Stomach (tissue), 8 donors: ENCODE measurements at regions not wholly inside any gene's neighbourhood (a gene's known extent, or its start where the extent isn't known, plus 50 kb on each side); places are given as distances from the start of the nearest gene placed in this dataset.

ENCODE experiments used
- DNase-seq, 2 donors: peaks; one replicate each; pipeline versions ENCODE4 v3.0.0 to v3.0.0-alpha.2; 2013 to 2019
- H3K27ac ChIP-seq, 5 donors: fragments of 200-600 bp in 4 of 5; sonication (generic) in 4 of 5; one replicate each; pipeline ENCODE4 v1.5.1; 2013 to 2019; ENCODE audit warnings: mild to moderate bottlenecking in 1 of 5, moderate library complexity in 1 of 5
- H3K27me3 ChIP-seq, 3 donors: fragments of 200-600 bp; sonication (generic); one replicate each; pipeline ENCODE4 v1.5.1; 2017 to 2019; ENCODE audit warnings: mixed run types in 1 of 3
- H3K36me3 ChIP-seq, 4 donors: fragments of 200-600 bp; sonication (generic); 1 replicate in 3 of 4; 2 replicates in 1 of 4; pipeline ENCODE4 v1.5.1; 2016 to 2019
- H3K4me1 ChIP-seq, 4 donors: fragments of 200-600 bp; sonication (generic); one replicate each; pipeline ENCODE4 v1.5.1; 2016 to 2019
- H3K4me3 ChIP-seq, 4 donors: fragments of 200-600 bp; sonication (generic) in 3 of 4; one replicate each; pipeline ENCODE4 v1.5.1; 2016 to 2019; ENCODE audit warnings: mild to moderate bottlenecking in 1 of 4
- H3K9me3 ChIP-seq, 4 donors: fragments of 200-600 bp; sonication (generic); one replicate each; pipeline ENCODE4 v1.5.1; 2016 to 2019
- EP300 ChIP-seq: sonication (generic); formaldehyde crosslinking; IDR thresholded peaks from one replicate; pipeline ENCODE4 v1.6.1; 2017; ENCODE audit warnings: antibody characterized with exemption
- POLR2A ChIP-seq, 4 donors: fragments of 450-650 bp; IDR thresholded peaks; one replicate each; pipeline ENCODE4 v1.6.1; 2016; ENCODE audit warnings: antibody characterized with exemption in 4 of 4, control low read depth in 2 of 4, mild to moderate bottlenecking in 1 of 4, moderate library complexity in 1 of 4
- POLR2AphosphoS5 ChIP-seq, 3 donors: sonication (generic); formaldehyde crosslinking; IDR thresholded peaks; one replicate each; pipeline ENCODE4 v1.6.1; 2016; ENCODE audit warnings: antibody characterized with exemption in 3 of 3
- WGBS, 5 donors: extraction: QIAGEN DNeasy Blood & Tissue Kit in 3 of 5; methylation state at CpG; one replicate each; pipeline versions ENCODE4 v1.1.5 to v1.1.7; 2013 to 2018; 5-methylcytosine and 5-hydroxymethylcytosine counted together
- intact Hi-C: fragments of 100-400 bp; cut with DNase I; formaldehyde crosslinking; loops from one replicate; pipeline ENCODE4 v1.15.1; 2023; ENCODE audit warnings: low total_unique reads
- TF ChIP-seq, protein P1 (sequence below), 7 experiments: fragments of 450-650 bp in 4 of 7; fragments of 200-600 bp in 3 of 7; sonication (generic) in 3 of 7; IDR thresholded peaks; one replicate each; pipeline ENCODE4 v1.5.1; 2016 to 2019; ENCODE audit warnings: antibody characterized with exemption in 7 of 7, control low read depth in 2 of 7, mild to moderate bottlenecking in 1 of 7
- donor health status: healthy with polysubstance abuse.
- donor health status: Bipolar disorder and iron deficiency.
- donor health status: healthy.

GRCh38 chr4:20454515-20454914 is 202.8 kb downstream of the SLIT2 start:
- intact Hi-C loops: no loop called here
- no peak for DNase-seq
- no peak overlapping the region for H3K4me3 ChIP-seq
- H3K4me1 ChIP-seq: no peaks in the 10 kb centered on the region
- H3K36me3 ChIP-seq: no peaks in the 10 kb centered on the region
- H3K9me3 ChIP-seq: no peaks in the 10 kb centered on the region
- WGBS, 5 donors: 88 to 98% (median 92%) methylated on average over 2 of the region's 2 CpGs
- no peaks in the 10 kb centered on the region for H3K27me3 ChIP-seq
- TF ChIP-seq, protein P1, sequence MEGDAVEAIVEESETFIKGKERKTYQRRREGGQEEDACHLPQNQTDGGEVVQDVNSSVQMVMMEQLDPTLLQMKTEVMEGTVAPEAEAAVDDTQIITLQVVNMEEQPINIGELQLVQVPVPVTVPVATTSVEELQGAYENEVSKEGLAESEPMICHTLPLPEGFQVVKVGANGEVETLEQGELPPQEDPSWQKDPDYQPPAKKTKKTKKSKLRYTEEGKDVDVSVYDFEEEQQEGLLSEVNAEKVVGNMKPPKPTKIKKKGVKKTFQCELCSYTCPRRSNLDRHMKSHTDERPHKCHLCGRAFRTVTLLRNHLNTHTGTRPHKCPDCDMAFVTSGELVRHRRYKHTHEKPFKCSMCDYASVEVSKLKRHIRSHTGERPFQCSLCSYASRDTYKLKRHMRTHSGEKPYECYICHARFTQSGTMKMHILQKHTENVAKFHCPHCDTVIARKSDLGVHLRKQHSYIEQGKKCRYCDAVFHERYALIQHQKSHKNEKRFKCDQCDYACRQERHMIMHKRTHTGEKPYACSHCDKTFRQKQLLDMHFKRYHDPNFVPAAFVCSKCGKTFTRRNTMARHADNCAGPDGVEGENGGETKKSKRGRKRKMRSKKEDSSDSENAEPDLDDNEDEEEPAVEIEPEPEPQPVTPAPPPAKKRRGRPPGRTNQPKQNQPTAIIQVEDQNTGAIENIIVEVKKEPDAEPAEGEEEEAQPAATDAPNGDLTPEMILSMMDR (IDR thresholded peaks at IDR 0.05): no peak
- TF ChIP-seq EP300: no peak
- TF ChIP-seq POLR2A (IDR thresholded peaks at IDR 0.05): no peak
- no peak for TF ChIP-seq POLR2AphosphoS5 (IDR thresholded peaks at IDR 0.05)
- no peak overlapping the region for H3K27ac ChIP-seq

DNA sequence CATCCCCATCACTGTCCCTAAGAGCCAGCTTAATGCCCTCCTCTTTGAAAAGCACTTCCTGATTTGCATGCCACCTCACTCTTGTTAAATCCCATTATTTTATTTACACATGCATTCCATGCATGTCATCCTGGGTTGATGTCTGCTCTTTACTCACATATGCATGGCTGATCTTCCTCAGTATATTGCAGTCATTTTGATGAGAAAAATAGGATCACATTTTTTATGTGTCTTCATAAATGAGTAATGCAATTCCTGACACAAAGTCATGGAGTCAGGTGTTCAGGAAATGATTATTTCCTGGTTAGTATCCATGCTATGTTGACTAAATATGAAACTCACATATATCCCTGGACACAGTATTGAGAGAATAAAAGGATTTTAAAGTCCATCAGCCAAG is 204.7 kb downstream of the SLIT2 start:
- H3K36me3 ChIP-seq: no peaks in the 10 kb centered on the region
- H3K4me3 ChIP-seq: no peak overlapping the region
- H3K9me3 ChIP-seq: no peaks in the 10 kb centered on the region
- intact Hi-C loops: no loop called here
- no peaks in the 10 kb centered on the region for H3K4me1 ChIP-seq
- H3K27me3 ChIP-seq: no peaks in the 10 kb centered on the region
- DNase-seq: no peak
- no peak overlapping the region for H3K27ac ChIP-seq
- TF ChIP-seq, protein P1 (IDR thresholded peaks at IDR 0.05): no peak
- TF ChIP-seq EP300 (no peak), POLR2A (IDR thresholded peaks at IDR 0.05) (no peak), POLR2AphosphoS5 (IDR thresholded peaks at IDR 0.05) (no peak)

DNA sequence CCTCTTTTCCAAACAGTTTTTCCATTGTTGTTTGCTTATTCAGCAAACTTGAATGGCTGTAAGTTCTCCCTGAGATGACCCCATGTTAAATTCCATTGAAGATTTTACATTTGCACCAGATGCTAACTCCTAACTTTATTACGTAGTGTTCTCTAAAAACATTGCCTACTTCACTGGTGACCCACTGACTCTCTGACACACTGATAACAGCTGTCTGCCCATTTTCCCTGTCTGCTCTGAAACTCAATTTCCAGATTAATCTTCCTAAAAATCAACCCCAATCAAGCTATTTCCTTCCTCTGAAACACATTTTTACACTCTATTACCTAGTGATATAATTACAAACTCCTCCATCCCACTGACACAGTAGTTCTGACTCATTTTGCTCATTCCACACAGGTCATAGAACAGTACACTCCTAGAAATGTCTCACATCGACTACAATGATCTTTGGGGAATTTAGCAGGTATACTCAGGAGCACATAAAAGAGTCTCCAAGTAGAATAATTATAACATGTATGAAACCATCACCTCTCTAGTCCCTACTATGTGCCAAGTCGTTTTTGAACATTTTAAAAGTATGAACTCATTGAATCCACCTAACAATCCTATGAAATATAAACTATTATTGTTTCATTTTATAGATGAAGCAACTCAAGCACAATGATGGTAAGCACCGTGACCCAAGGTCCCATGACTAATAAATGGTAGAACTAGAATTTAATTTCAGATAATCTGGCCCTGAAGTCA is 210.9 kb downstream of the SLIT2 start:
- Histone ChIP-seq H3K36me3 (no peaks in the 10 kb centered on the region), H3K9me3 (no peaks in the 10 kb centered on the region), H3K27ac (no peak overlapping the region), H3K4me3 (no peak overlapping the region), H3K27me3 (no peaks in the 10 kb centered on the region), H3K4me1 (no peaks in the 10 kb centered on the region)
- DNase-seq: no peak
- 55 to 70% (median 61%) methylated on average over 4 of the region's 4 CpGs for WGBS, 5 donors
- intact Hi-C loops: no loop called here
- TF ChIP-seq POLR2A (IDR thresholded peaks at IDR 0.05) (no peak), EP300 (no peak), POLR2AphosphoS5 (IDR thresholded peaks at IDR 0.05) (no peak)
- TF ChIP-seq, protein P1 (IDR thresholded peaks at IDR 0.05): no peak

GRCh38 chr4:20463176-20463430 is 211.4 kb downstream of the SLIT2 start:
- H3K27ac ChIP-seq: no peak overlapping the region
- no peak for TF ChIP-seq POLR2A (IDR thresholded peaks at IDR 0.05)
- TF ChIP-seq, protein P1 (IDR thresholded peaks at IDR 0.05): no peak
- TF ChIP-seq EP300: no peak
- TF ChIP-seq POLR2AphosphoS5 (IDR thresholded peaks at IDR 0.05): no peak
- DNase-seq: no peak
- H3K4me1 ChIP-seq: no peaks in the 10 kb centered on the region
- intact Hi-C loops: no loop called here
- 67 to 81% (median 75%) methylated on average over 2 of the region's 2 CpGs for WGBS, 5 donors
- no peaks in the 10 kb centered on the region for H3K27me3 ChIP-seq
- no peaks in the 10 kb centered on the region for H3K36me3 ChIP-seq
- H3K4me3 ChIP-seq: no peak overlapping the region
- no peaks in the 10 kb centered on the region for H3K9me3 ChIP-seq
